NCI-H1092 treated with DMSO at 0.1 percent for 48 hours (cell line): ENCODE measurements at regions not wholly inside any gene's neighbourhood (a gene's known extent, or its start where the extent isn't known, plus 50 kb on each side); places are given as distances from the start of the nearest gene placed in this dataset.

Source experiments
- DNase-seq: peaks from one replicate; lab custom pipeline; 2025; lab: John Stamatoyannopoulos, UW

GRCh38 chr12:74988156-74988555, 221.5 kb downstream of the KCNC2 start:
- DNase-seq = no peak
